Calu3 (cell line): ENCODE measurements at regions not wholly inside any gene's neighbourhood (a gene's known extent, or its start where the extent isn't known, plus 50 kb on each side); places are given as distances from the start of the nearest gene placed in this dataset.

Experiments
- BruUV-seq: library from RNA; stranded (reverse); fragments of 400-500 nt; replicated peaks from 2 replicates; lab custom pipeline; 2021; lab: Mats Ljungman, UMichigan
- CTCF ChIA-PET: fragments of 300-600 bp; sonication (Branson Sonifier 250); formaldehyde crosslinking; loops from one replicate; lab custom pipeline; 2022; ENCODE audit warnings: antibody characterized with exemption; lab: Charles Lee
- DNase-seq: peaks from one replicate; pipeline ENCODE4 v3.0.0; 2022
- H3K27ac Mint-ChIP-seq: one replicate; pipeline ENCODE4 v1.8.0; 2022; ENCODE audit warnings: mixed read lengths; ENCODE audit not compliant: unreplicated experiment
- H3K27me3 Mint-ChIP-seq: one replicate; pipeline ENCODE4 v1.8.0; 2022; ENCODE audit warnings: mixed read lengths; ENCODE audit not compliant: unreplicated experiment
- H3K36me3 Mint-ChIP-seq: one replicate; pipeline ENCODE4 v1.8.0; 2022; ENCODE audit warnings: mild to moderate bottlenecking, moderate library complexity, mixed read lengths; ENCODE audit not compliant: insufficient read depth, unreplicated experiment
- H3K4me1 Mint-ChIP-seq: one replicate; pipeline ENCODE4 v1.8.0; 2022; ENCODE audit warnings: mild to moderate bottlenecking, low read depth, mixed read lengths; ENCODE audit not compliant: unreplicated experiment
- H3K4me3 Mint-ChIP-seq: one replicate; pipeline ENCODE4 v1.8.0; 2022; ENCODE audit warnings: mild to moderate bottlenecking, low read depth, moderate library complexity, mixed read lengths; ENCODE audit not compliant: unreplicated experiment
- H3K9me3 Mint-ChIP-seq: one replicate; pipeline ENCODE4 v1.8.0; 2022; ENCODE audit warnings: low read depth, mixed read lengths; ENCODE audit not compliant: unreplicated experiment
- CTCF ChIP-seq: fragments of 200-600 bp; IDR thresholded peaks from one replicate; pipeline ENCODE4 v1.8.0; 2022; ENCODE audit warnings: antibody characterized with exemption; ENCODE audit not compliant: unreplicated experiment
- intact Hi-C: fragments of 100-400 bp; cut with micrococcal nuclease; formaldehyde crosslinking; loops from one replicate; pipeline ENCODE4 v1.10.0; 2022; ENCODE audit not compliant: unreplicated experiment
- microRNA-seq: library from miRNA; unstranded; fragments of <30 nt; microRNA quantifications from one replicate; pipeline ENCODE4 v1.2.0, GENCODE V29; 2022

- Mint-ChIP-seq H3K4me3 (no peak overlapping the region), H3K27ac (no peak overlapping the region), H3K36me3 (no peaks in the 10 kb centered on the region)
These were observed 51.3 kb upstream of the NFE2L3 start for GRCh38 chr7:26100406-26101339.

GRCh38 chr7:26101361-26102151, 50.4 kb upstream of the NFE2L3 start:
- Mint-ChIP-seq H3K4me3 (no peak overlapping the region), H3K36me3 (no peaks in the 10 kb centered on the region), H3K9me3 (no peaks in the 10 kb centered on the region), H3K27me3 (no peaks in the 10 kb centered on the region), H3K4me1 (no peaks in the 10 kb centered on the region), H3K27ac (no peak overlapping the region)
- no peak for DNase-seq
- CTCF ChIA-PET: no interaction called here
- no TSS peak for BruUV-seq
- intact Hi-C loops: no loop called here
- no peak for TF ChIP-seq CTCF

More at GRCh38 chr7:26100406-26101339, 51.3 kb upstream of the NFE2L3 start:
- TF ChIP-seq CTCF: no peak
- intact Hi-C loops: no loop called here
- CTCF ChIA-PET: no interaction called here
- no peaks in the 10 kb centered on the region for H3K27me3 Mint-ChIP-seq
- DNase-seq: no peak
- H3K4me1 Mint-ChIP-seq: no peaks in the 10 kb centered on the region
- H3K9me3 Mint-ChIP-seq: no peaks in the 10 kb centered on the region
- BruUV-seq: no TSS peak

GRCh38 chr7:26102176-26102575, 49.8 kb upstream of the NFE2L3 start:
- Mint-ChIP-seq H3K4me3 (no peak overlapping the region), H3K36me3 (no peaks in the 10 kb centered on the region), H3K4me1 (no peaks in the 10 kb centered on the region), H3K27me3 (no peaks in the 10 kb centered on the region), H3K27ac (no peak overlapping the region), H3K9me3 (no peaks in the 10 kb centered on the region)
- intact Hi-C loops: no loop called here
- no peak for TF ChIP-seq CTCF
- no peak for DNase-seq
- BruUV-seq: no TSS peak
- CTCF ChIA-PET: no interaction called here

Small RNAs in the stretch of these regions (microRNA-seq; reads per million reads assigned to microRNA genes)
- 497 reads per million, percentile 78 among the genes with 10 or more reads in this experiment for gene MIR148A
